Immature natural killer cell (primary cell): ENCODE measurements at regions not wholly inside any gene's neighbourhood (a gene's known extent, or its start where the extent isn't known, plus 50 kb on each side); places are given as distances from the start of the nearest gene placed in this dataset.
"Not testable (repeated sequence)": the region's sequence is repeated elsewhere in the genome, so short reads cannot be mapped to it uniquely, and the experiment has no call there.

Experiments
- DNase-seq, 3 donors: peaks; one replicate each; pipeline ENCODE4 v3.0.0; 2022; ENCODE audit warnings: mixed read lengths in 1 of 3
- H3K27ac Mint-ChIP-seq, 6 donors: one replicate each; pipeline ENCODE4 v1.8.0; 2020; ENCODE audit warnings: mixed read lengths in 6 of 6, mild to moderate bottlenecking in 5 of 6, inconsistent platforms in 4 of 6, moderate library complexity in 3 of 6
- H3K27me3 Mint-ChIP-seq, 3 donors: one replicate each; pipeline ENCODE4 v1.8.0; 2020 to 2021; ENCODE audit warnings: low read depth in 3 of 3, mild to moderate bottlenecking in 3 of 3, mixed read lengths in 3 of 3, moderate library complexity in 3 of 3, inconsistent platforms in 1 of 3
- H3K36me3 Mint-ChIP-seq, 3 donors: one replicate each; pipeline ENCODE4 v1.8.0; 2020; ENCODE audit warnings: mixed read lengths in 3 of 3, inconsistent platforms in 2 of 3, mild to moderate bottlenecking in 2 of 3
- H3K4me1 Mint-ChIP-seq, 2 donors: one replicate each; pipeline ENCODE4 v1.8.0; 2020; ENCODE audit warnings: inconsistent platforms in 2 of 2, mild to moderate bottlenecking in 2 of 2, mixed read lengths in 2 of 2, moderate library complexity in 1 of 2
- H3K4me3 Mint-ChIP-seq, 5 donors: one replicate each; pipeline ENCODE4 v1.8.0; 2020; ENCODE audit warnings: mild to moderate bottlenecking in 5 of 5, mixed read lengths in 5 of 5, inconsistent platforms in 3 of 5, moderate library complexity in 3 of 5
- H3K9me3 Mint-ChIP-seq, 6 donors: one replicate each; pipeline ENCODE4 v1.8.0; 2020; ENCODE audit warnings: mild to moderate bottlenecking in 6 of 6, mixed read lengths in 6 of 6, inconsistent platforms in 4 of 6, moderate library complexity in 3 of 6

GRCh38 chr22:22127100-22127499, 117.5 kb upstream of the VPREB1 start:
- Mint-ChIP-seq H3K27ac (no peak overlapping the region), H3K4me1 (no peaks in the 10 kb centered on the region), H3K4me3 (no peak overlapping the region), H3K9me3 (peaks cover 0 to 4% (median 0%) of the 10 kb centered on the region in 6 donors), H3K36me3 (no peaks in the 10 kb centered on the region), H3K27me3 (peaks cover 0 to 4% (median 2%) of the 10 kb centered on the region in 3 donors)
- no peak for DNase-seq

GRCh38 chr22:22125579-22126468, 118.8 kb upstream of the VPREB1 start:
- H3K27ac Mint-ChIP-seq, result no peak overlapping the region
- H3K36me3 Mint-ChIP-seq, result no peaks in the 10 kb centered on the region
- no peaks in the 10 kb centered on the region for H3K4me1 Mint-ChIP-seq
- H3K4me3 Mint-ChIP-seq, result no peak overlapping the region
- H3K9me3 Mint-ChIP-seq, result no peaks in the 10 kb centered on the region
- H3K27me3 Mint-ChIP-seq, result peaks cover 0 to 4% (median 2%) of the 10 kb centered on the region in 3 donors
- DNase-seq, result no peak

- Mint-ChIP-seq H3K4me3 (no peak overlapping the region), H3K36me3 (no peaks in the 10 kb centered on the region), H3K9me3 (no peaks in the 10 kb centered on the region), H3K27ac (no peak overlapping the region), H3K27me3 (peaks cover 0 to 4% (median 2%) of the 10 kb centered on the region in 3 donors), H3K4me1 (no peaks in the 10 kb centered on the region)
- no peak for DNase-seq
Observed at GRCh38 chr22:22125028-22125578, 119.5 kb upstream of the VPREB1 start.

GRCh38 chr22:22124374-22124773, 120.2 kb upstream of the VPREB1 start:
- H3K4me3 Mint-ChIP-seq, result no peak overlapping the region
- no peak overlapping the region for H3K27ac Mint-ChIP-seq
- H3K27me3 Mint-ChIP-seq, result peaks cover 0 to 5% (median 4%) of the 10 kb centered on the region in 3 donors
- H3K4me1 Mint-ChIP-seq, result no peaks in the 10 kb centered on the region
- no peak for DNase-seq
- H3K36me3 Mint-ChIP-seq, result no peaks in the 10 kb centered on the region
- no peaks in the 10 kb centered on the region for H3K9me3 Mint-ChIP-seq

GRCh38 chr22:22123960-22124278, 120.7 kb upstream of the VPREB1 start:
- DNase-seq, result no peak
- Mint-ChIP-seq H3K9me3 (no peaks in the 10 kb centered on the region), H3K4me1 (no peaks in the 10 kb centered on the region), H3K27ac (no peak overlapping the region), H3K4me3 (no peak overlapping the region), H3K36me3 (no peaks in the 10 kb centered on the region), H3K27me3 (peaks cover 0 to 5% (median 4%) of the 10 kb centered on the region in 3 donors)

- Mint-ChIP-seq H3K4me3 (no peak overlapping the region), H3K27me3 (peaks cover 0 to 5% (median 2%) of the 10 kb centered on the region in 3 donors), H3K4me1 (peaks cover 0 to 2% of the 10 kb centered on the region in 2 donors), H3K9me3 (no peaks in the 10 kb centered on the region), H3K36me3 (no peaks in the 10 kb centered on the region), H3K27ac (no peak overlapping the region)
- DNase-seq, result no peak
Observed at GRCh38 chr22:22123118-22123959, 121.2 kb upstream of the VPREB1 start.

GRCh38 chr22:22122348-22123117, 122.1 kb upstream of the VPREB1 start:
- no peaks in the 10 kb centered on the region for H3K36me3 Mint-ChIP-seq
- no peak for DNase-seq
- H3K9me3 Mint-ChIP-seq, result no peaks in the 10 kb centered on the region
- H3K4me3 Mint-ChIP-seq, result no peak overlapping the region
- peaks cover 0 to 7% (median 4%) of the 10 kb centered on the region in 3 donors for H3K27me3 Mint-ChIP-seq
- no peak overlapping the region for H3K27ac Mint-ChIP-seq
- peaks cover 0 to 5% of the 10 kb centered on the region in 2 donors for H3K4me1 Mint-ChIP-seq

- no peak for DNase-seq
- Mint-ChIP-seq H3K9me3 (no peaks in the 10 kb centered on the region), H3K4me1 (peaks cover 0 to 5% of the 10 kb centered on the region in 2 donors), H3K27me3 (peaks cover 0 to 7% (median 4%) of the 10 kb centered on the region in 3 donors), H3K4me3 (no peak overlapping the region), H3K36me3 (no peaks in the 10 kb centered on the region), H3K27ac (no peak overlapping the region)
Observed at GRCh38 chr22:22121445-22121844, 123.1 kb upstream of the VPREB1 start.

GRCh38 chr22:22120160-22120559, 124.4 kb upstream of the VPREB1 start:
- H3K27ac Mint-ChIP-seq, result no peak overlapping the region
- H3K36me3 Mint-ChIP-seq, result no peaks in the 10 kb centered on the region
- no peak for DNase-seq
- peaks cover 0 to 7% (median 4%) of the 10 kb centered on the region in 3 donors for H3K27me3 Mint-ChIP-seq
- H3K9me3 Mint-ChIP-seq, result no peaks in the 10 kb centered on the region
- H3K4me1 Mint-ChIP-seq, result peaks cover 0 to 5% of the 10 kb centered on the region in 2 donors
- H3K4me3 Mint-ChIP-seq, result no peak overlapping the region

GRCh38 chr22:22118987-22119386, 125.6 kb upstream of the VPREB1 start:
- Mint-ChIP-seq H3K36me3 (no peaks in the 10 kb centered on the region), H3K27ac (no peak overlapping the region), H3K27me3 (peaks cover 0 to 5% (median 4%) of the 10 kb centered on the region in 3 donors), H3K4me1 (peaks cover 0 to 5% of the 10 kb centered on the region in 2 donors), H3K4me3 (no peak overlapping the region), H3K9me3 (no peaks in the 10 kb centered on the region)
- DNase-seq, result no peak

GRCh38 chr22:22117864-22118544, 126.6 kb upstream of the VPREB1 start:
- not testable (repeated sequence) for H3K36me3 Mint-ChIP-seq, H3K9me3 Mint-ChIP-seq

GRCh38 chr22:22116997-22117770, 127.4 kb upstream of the VPREB1 start:
- DNase-seq, H3K27ac Mint-ChIP-seq, H3K27me3 Mint-ChIP-seq, H3K9me3 Mint-ChIP-seq, H3K4me1 Mint-ChIP-seq, H3K36me3 Mint-ChIP-seq: not testable (repeated sequence)
- peak overlapping the region in 1 of 5 donors; percentile 60 for H3K4me3 Mint-ChIP-seq

More at GRCh38 chr22:22117864-22118544, 126.6 kb upstream of the VPREB1 start:
- H3K4me3 Mint-ChIP-seq, result peak overlapping the region in 1 of 5 donors; percentile 15
- not testable (repeated sequence) for H3K27me3 Mint-ChIP-seq, H3K27ac Mint-ChIP-seq, H3K4me1 Mint-ChIP-seq, DNase-seq
